Heart left ventricle (tissue), 13 donors: ENCODE measurements at regions not wholly inside any gene's neighbourhood (a gene's known extent, or its start where the extent isn't known, plus 50 kb on each side); places are given as distances from the start of the nearest gene placed in this dataset.

Source experiments
- CTCF ChIP-seq, 12 donors: fragments of 200-600 bp; sonication (generic) in 4 of 12; IDR thresholded peaks; one replicate each; pipeline versions ENCODE4 v1.5.0 to v1.8.0; 2018 to 2022; ENCODE audit warnings: antibody characterized with exemption in 12 of 12, mild to moderate bottlenecking in 5 of 12
- POLR2A ChIP-seq, 2 donors: fragments of 450-650 bp; IDR thresholded peaks; one replicate each; pipeline ENCODE4 v1.6.1; 2017; ENCODE audit warnings: antibody characterized with exemption in 2 of 2, mild to moderate bottlenecking in 2 of 2, moderate library complexity in 2 of 2
- donor health status: ischemic (EF 13 %, LVEDD 7.1; RV severe dilation, severe dysfunction).
- donor health status: DM: no; HTN: yes; CAD: no.
- donor health status: DM: no; HTN: no; CAD: no.
- donor health status: ischemic (EF 25% LVEDD 6.9; RV normal size, moderate dysfunction).
- donor health status: ischemic (EF 25% LVEDD 5.7; RV mildly dilated, moderate dysfunction).
- donor health status: ischemic (EF 35%, LVEDD 5.7; RV mildly dilated, moderate dysfunction).
- donor health status: nonischemic (EF 11% LVEDD 7.7; RV severe dilation, severe dysfunction).
- donor health status: DM: yes; HTN: yes; CAD: no.
- donor health status: PGD.
- donor health status: ischemic (EF 29% LVEDD 5.4; RV normal size, mild dysfunction).
- donor health status: nonischemic (EF 23%, LVEDD 6.1; RV moderate dilation, normal function).

DNA sequence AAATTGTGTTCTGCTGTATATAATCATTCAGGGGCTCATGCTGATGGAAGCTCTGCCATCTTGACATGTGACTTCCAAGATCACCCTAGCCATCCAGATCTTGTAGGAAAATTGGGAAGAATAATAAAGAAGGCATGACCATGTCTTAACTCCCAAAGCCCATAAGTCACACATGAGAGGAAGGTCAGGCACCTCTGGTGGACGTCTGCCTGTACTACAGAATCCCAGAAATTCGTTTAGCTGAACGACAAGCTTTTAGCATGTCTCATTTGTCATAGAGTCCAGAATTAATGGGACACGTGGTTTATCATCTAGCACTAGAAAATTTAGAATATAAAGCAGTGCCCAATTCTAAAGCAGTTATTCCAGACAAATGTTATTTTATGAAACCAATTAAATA, 212.7 kb downstream of the CENPC start:
- TF ChIP-seq POLR2A (IDR thresholded peaks at IDR 0.05) = no peak
- TF ChIP-seq CTCF (IDR thresholded peaks at IDR 0.05) = peak in 2 of 12 donors; percentile 10 to 13
